WERI-Rb-1 (cell line): ENCODE measurements at regions not wholly inside any gene's neighbourhood (a gene's known extent, or its start where the extent isn't known, plus 50 kb on each side); places are given as distances from the start of the nearest gene placed in this dataset.

Experiments used
- DNase-seq: peaks from one replicate; pipeline ENCODE4 v3.0.0-alpha.2; 2020
- H3K27ac ChIP-seq: fragments of 250-450 bp; sonication (Bioruptor Pico); 2 replicates; pipeline ENCODE4 v1.5.1; 2020; ENCODE audit warnings: mild to moderate bottlenecking, moderate library complexity
- H3K27me3 ChIP-seq: fragments of 250-450 bp; sonication (Bioruptor Pico); 2 replicates; pipeline ENCODE4 v1.5.1; 2021; ENCODE audit warnings: mild to moderate bottlenecking, low read depth, moderate library complexity; ENCODE audit not compliant: insufficient read depth, severe bottlenecking
- H3K36me3 ChIP-seq: fragments of 250-450 bp; sonication (Bioruptor Pico); 2 replicates; pipeline ENCODE4 v1.5.1; 2020; ENCODE audit warnings: mild to moderate bottlenecking, moderate library complexity
- H3K4me3 ChIP-seq: 2 replicates; pipeline ENCODE4 v1.5.1; 2011; ENCODE audit warnings: low read depth, mild to moderate bottlenecking, control low read depth, low read length
- H3K9me3 ChIP-seq: fragments of 250-450 bp; sonication (Bioruptor Pico); 2 replicates; pipeline ENCODE4 v1.5.1; 2021; ENCODE audit warnings: mild to moderate bottlenecking, moderate library complexity; ENCODE audit not compliant: severe bottlenecking
- CTCF ChIP-seq: IDR thresholded peaks from 2 replicates; pipeline ENCODE4 v1.5.1; 2011; ENCODE audit warnings: low read depth, mild to moderate bottlenecking, control low read depth, inconsistent platforms, low read length

GRCh38 chr4:170827562-170828274, 738.0 kb upstream of the AADAT start:
- Histone ChIP-seq H3K9me3 (no peaks in the 10 kb centered on the region), H3K27ac (no peak overlapping the region), H3K4me3 (no peak overlapping the region), H3K36me3 (no peaks in the 10 kb centered on the region), H3K27me3 (no peaks in the 10 kb centered on the region)
- no peak for TF ChIP-seq CTCF
- no peak for DNase-seq

- peaks cover 7% of the 10 kb centered on the region for H3K9me3 ChIP-seq
- no peaks in the 10 kb centered on the region for H3K27me3 ChIP-seq
- H3K36me3 ChIP-seq = no peaks in the 10 kb centered on the region
- TF ChIP-seq CTCF = no peak
- no peak for DNase-seq
- no peak overlapping the region for H3K4me3 ChIP-seq
- H3K27ac ChIP-seq = no peak overlapping the region
Observed at GRCh38 chr4:170818786-170819185, 729.0 kb upstream of the AADAT start.

GRCh38 chr4:170805352-170805751, 715.6 kb upstream of the AADAT start:
- H3K27me3 ChIP-seq = no peaks in the 10 kb centered on the region
- no peaks in the 10 kb centered on the region for H3K9me3 ChIP-seq
- TF ChIP-seq CTCF = no peak
- DNase-seq = peak; percentile 30
- no peak overlapping the region for H3K4me3 ChIP-seq
- H3K27ac ChIP-seq = no peak overlapping the region
- no peaks in the 10 kb centered on the region for H3K36me3 ChIP-seq

- Histone ChIP-seq H3K36me3 (no peaks in the 10 kb centered on the region), H3K27me3 (no peaks in the 10 kb centered on the region), H3K9me3 (no peaks in the 10 kb centered on the region), H3K27ac (no peak overlapping the region), H3K4me3 (no peak overlapping the region)
- TF ChIP-seq CTCF = no peak
- no peak for DNase-seq
Observed at GRCh38 chr4:170804930-170805329, 715.2 kb upstream of the AADAT start.

- Histone ChIP-seq H3K27ac (no peak overlapping the region), H3K27me3 (no peaks in the 10 kb centered on the region), H3K9me3 (no peaks in the 10 kb centered on the region), H3K4me3 (no peak overlapping the region), H3K36me3 (no peaks in the 10 kb centered on the region)
- TF ChIP-seq CTCF = no peak
- no peak for DNase-seq
Observed at GRCh38 chr4:170803492-170803891, 713.7 kb upstream of the AADAT start.

- Histone ChIP-seq H3K9me3 (no peaks in the 10 kb centered on the region), H3K27me3 (no peaks in the 10 kb centered on the region), H3K36me3 (no peaks in the 10 kb centered on the region), H3K4me3 (no peak overlapping the region), H3K27ac (no peak overlapping the region)
- DNase-seq = no peak
- TF ChIP-seq CTCF = no peak
Observed at GRCh38 chr4:170801771-170802170, 712.0 kb upstream of the AADAT start.
